Right lobe of liver (tissue), 6 donors: ENCODE measurements at regions not wholly inside any gene's neighbourhood (a gene's known extent, or its start where the extent isn't known, plus 50 kb on each side); places are given as distances from the start of the nearest gene placed in this dataset.

Experiments used
- ATAC-seq, 4 donors: fragments of 200-7000 bp; cut with Tn5 transposase; one replicate each; pipeline ENCODE4 v1.9.1; 2020; ENCODE audit warnings: mild to moderate bottlenecking in 4 of 4, moderate library complexity in 4 of 4
- DNase-seq, 3 donors: peaks; one replicate each; pipeline ENCODE4 v3.0.0-alpha.2; 2020
- H3K27ac ChIP-seq, 3 donors: fragments of 200-600 bp; one replicate each; pipeline ENCODE4 v1.8.0; 2022
- H3K27me3 ChIP-seq, 2 donors: fragments of 200-600 bp; one replicate each; pipeline ENCODE4 v1.8.0; 2022
- H3K36me3 ChIP-seq, 4 donors: fragments of 200-600 bp; sonication (generic) in 1 of 4; one replicate each; pipeline versions ENCODE4 v1.5.1 to v1.8.0; 2017 to 2022; ENCODE audit warnings: control low read depth in 1 of 4
- H3K4me1 ChIP-seq, 4 donors: fragments of 200-600 bp; sonication (generic) in 1 of 4; one replicate each; pipeline versions ENCODE4 v1.5.1 to v1.8.0; 2017 to 2022; ENCODE audit warnings: control low read depth in 1 of 4
- H3K4me3 ChIP-seq, 3 donors: fragments of 200-600 bp; one replicate each; pipeline ENCODE4 v1.8.0; 2022
- H3K9me3 ChIP-seq, 4 donors: fragments of 200-600 bp; sonication (generic) in 1 of 4; one replicate each; pipeline versions ENCODE4 v1.5.1 to v1.8.0; 2017 to 2022; ENCODE audit warnings: control low read depth in 1 of 4
- CTCF ChIP-seq, 4 donors: fragments of 200-600 bp in 3 of 4; fragments of 450-650 bp in 1 of 4; IDR thresholded peaks; one replicate each; pipeline versions ENCODE4 v1.5.1 to v1.8.0; 2016 to 2022; ENCODE audit warnings: antibody characterized with exemption in 4 of 4, mild to moderate bottlenecking in 2 of 4
- POLR2A ChIP-seq: fragments of 450-650 bp; IDR thresholded peaks from one replicate; pipeline ENCODE4 v1.6.1; 2017; ENCODE audit warnings: antibody characterized with exemption, mild to moderate bottlenecking
- WGBS: methylation state at CpG from one replicate; pipeline ENCODE4 v1.1.6; 2018; ENCODE audit warnings: low coverage, low lambda C conversion rate; ENCODE audit not compliant: insufficient coverage; ENCODE audit errors: missing lambda C conversion rate; 5-methylcytosine and 5-hydroxymethylcytosine counted together
- intact Hi-C, 2 donors: fragments of 100-400 bp; cut with DNase I; formaldehyde crosslinking; loops; one replicate each; pipeline versions ENCODE4 v1.11.2 to v1.14.1; 2022
- donor health status: DM: no; HTN: yes; CAD: no.
- donor health status: DM: no; HTN: no; CAD: no.
- donor health status: DM: no; HTN: no; CAD: no.
- donor health status: DM: no; HTN: yes; CAD: no.
- donor health status: DM: no; HTN: yes; CAD: no.

GRCh38 chr5:1952444-1953099 is 69.8 kb upstream of the IRX4 start:
- peak in 1 of 4 donors; percentile 25 for ATAC-seq
- Histone ChIP-seq H3K4me1 (no peaks in the 10 kb centered on the region), H3K9me3 (no peaks in the 10 kb centered on the region), H3K36me3 (no peaks in the 10 kb centered on the region), H3K27ac (no peak overlapping the region), H3K4me3 (no peak overlapping the region), H3K27me3 (no peaks in the 10 kb centered on the region)
- no peak for DNase-seq
- TF ChIP-seq CTCF (IDR thresholded peaks at IDR 0.05) (no peak), POLR2A (no peak)
- intact Hi-C loops: no loop called here
- WGBS: 18% methylated on average over 12 of the region's 20 CpGs

- Histone ChIP-seq H3K9me3 (no peaks in the 10 kb centered on the region), H3K27ac (no peak overlapping the region), H3K4me1 (no peaks in the 10 kb centered on the region), H3K4me3 (no peak overlapping the region), H3K36me3 (no peaks in the 10 kb centered on the region), H3K27me3 (no peaks in the 10 kb centered on the region)
- intact Hi-C loops: no loop called here
- DNase-seq: no peak
- TF ChIP-seq CTCF (IDR thresholded peaks at IDR 0.05) (no peak), POLR2A (no peak)
- 16% methylated on average over 5 of the region's 8 CpGs for WGBS
- no peak for ATAC-seq
Measured at GRCh38 chr5:1952021-1952420, 69.3 kb upstream of the IRX4 start.

- WGBS: 90% methylated on average over 14 of the region's 54 CpGs
- H3K4me3 ChIP-seq: no peak overlapping the region
- DNase-seq (peak in 1 of 3 donors; percentile 26), ATAC-seq (no peak)
- H3K27ac ChIP-seq: no peak overlapping the region
- H3K27me3 ChIP-seq: no peaks in the 10 kb centered on the region
- intact Hi-C loops: no loop called here
- no peaks in the 10 kb centered on the region for H3K4me1 ChIP-seq
- no peak for TF ChIP-seq CTCF (IDR thresholded peaks at IDR 0.05)
- TF ChIP-seq POLR2A: no peak
- no peaks in the 10 kb centered on the region for H3K9me3 ChIP-seq
- no peaks in the 10 kb centered on the region for H3K36me3 ChIP-seq
Measured at GRCh38 chr5:1951165-1951816, 68.6 kb upstream of the IRX4 start.

GRCh38 chr5:1950708-1951103 is 68.0 kb upstream of the IRX4 start:
- DNase-seq (peak in 1 of 3 donors; percentile 26), ATAC-seq (no peak)
- H3K9me3 ChIP-seq: no peaks in the 10 kb centered on the region
- TF ChIP-seq POLR2A: no peak
- no peak for TF ChIP-seq CTCF (IDR thresholded peaks at IDR 0.05)
- no peak overlapping the region for H3K4me3 ChIP-seq
- 74% methylated on average over 7 of the region's 22 CpGs for WGBS
- no peaks in the 10 kb centered on the region for H3K4me1 ChIP-seq
- intact Hi-C loops: no loop called here
- no peak overlapping the region for H3K27ac ChIP-seq
- H3K36me3 ChIP-seq: no peaks in the 10 kb centered on the region
- no peaks in the 10 kb centered on the region for H3K27me3 ChIP-seq
